ENCODE measurements at regions not wholly inside any gene's neighbourhood (a gene's known extent, or its start where the extent isn't known, plus 50 kb on each side); places are given as distances from the start of the nearest gene placed in this dataset.
"Not testable (repeated sequence)": the region's sequence is repeated elsewhere in the genome, so short reads cannot be mapped to it uniquely, and the experiment has no call there.

GRCh38 chr2:87658357-87658756 lies 89.5 kb upstream of the PLGLB2 start:
- not testable (repeated sequence) for H3K27ac Mint-ChIP-seq (ENCODE audit: unreplicated experiment); H3K27me3 Mint-ChIP-seq (ENCODE audit: low read depth); H3K9me3 Mint-ChIP-seq; H3K36me3 Mint-ChIP-seq (ENCODE audit: low read depth); DNase-seq (ENCODE audit: low read depth, low spot score); H3K4me1 Mint-ChIP-seq; H3K4me3 Mint-ChIP-seq

- not testable (repeated sequence) for H3K4me1 Mint-ChIP-seq; H3K36me3 Mint-ChIP-seq (ENCODE audit: low read depth); H3K27me3 Mint-ChIP-seq (ENCODE audit: low read depth)
Measured at GRCh38 chr2:87658976-87659375, 88.9 kb upstream of the PLGLB2 start.

GRCh38 chr2:87660164-87660563 lies 87.7 kb upstream of the PLGLB2 start:
- not testable (repeated sequence) for H3K27ac Mint-ChIP-seq (ENCODE audit: unreplicated experiment); H3K4me3 Mint-ChIP-seq; H3K4me1 Mint-ChIP-seq; DNase-seq (ENCODE audit: low read depth, low spot score); H3K36me3 Mint-ChIP-seq (ENCODE audit: low read depth); H3K9me3 Mint-ChIP-seq; H3K27me3 Mint-ChIP-seq (ENCODE audit: low read depth)

More at GRCh38 chr2:87658976-87659375, 88.9 kb upstream of the PLGLB2 start:
- H3K4me3 Mint-ChIP-seq; H3K27ac Mint-ChIP-seq (ENCODE audit: unreplicated experiment); H3K9me3 Mint-ChIP-seq; DNase-seq (ENCODE audit: low read depth, low spot score): not testable (repeated sequence)

- DNase-seq (ENCODE audit: low read depth, low spot score) = not testable (repeated sequence)
Measured at GRCh38 chr2:87662316-87663290, 85.3 kb upstream of the PLGLB2 start.

GRCh38 chr2:87663347-87663746 lies 84.5 kb upstream of the PLGLB2 start:
- DNase-seq (ENCODE audit: low read depth, low spot score) = not testable (repeated sequence)

More at GRCh38 chr2:87662316-87663290, 85.3 kb upstream of the PLGLB2 start:
- not testable (repeated sequence) for H3K36me3 Mint-ChIP-seq (ENCODE audit: low read depth); H3K9me3 Mint-ChIP-seq; H3K27ac Mint-ChIP-seq (ENCODE audit: unreplicated experiment); H3K4me1 Mint-ChIP-seq; H3K4me3 Mint-ChIP-seq; H3K27me3 Mint-ChIP-seq (ENCODE audit: low read depth)

GRCh38 chr2:87667027-87667426 lies 80.9 kb upstream of the PLGLB2 start:
- not testable (repeated sequence) for H3K27ac Mint-ChIP-seq (ENCODE audit: unreplicated experiment); H3K4me1 Mint-ChIP-seq; H3K9me3 Mint-ChIP-seq; H3K36me3 Mint-ChIP-seq (ENCODE audit: low read depth); H3K4me3 Mint-ChIP-seq; H3K27me3 Mint-ChIP-seq (ENCODE audit: low read depth); DNase-seq (ENCODE audit: low read depth, low spot score)

More at GRCh38 chr2:87663347-87663746, 84.5 kb upstream of the PLGLB2 start:
- H3K4me1 Mint-ChIP-seq; H3K4me3 Mint-ChIP-seq; H3K27ac Mint-ChIP-seq (ENCODE audit: unreplicated experiment); H3K9me3 Mint-ChIP-seq; H3K27me3 Mint-ChIP-seq (ENCODE audit: low read depth); H3K36me3 Mint-ChIP-seq (ENCODE audit: low read depth): not testable (repeated sequence)

- H3K27ac Mint-ChIP-seq (ENCODE audit: unreplicated experiment); H3K27me3 Mint-ChIP-seq (ENCODE audit: low read depth); DNase-seq (ENCODE audit: low read depth, low spot score); H3K4me1 Mint-ChIP-seq; H3K36me3 Mint-ChIP-seq (ENCODE audit: low read depth); H3K4me3 Mint-ChIP-seq; H3K9me3 Mint-ChIP-seq: not testable (repeated sequence)
Measured at GRCh38 chr2:87668361-87668760, 79.5 kb upstream of the PLGLB2 start.

- not testable (repeated sequence) for H3K9me3 Mint-ChIP-seq; H3K27me3 Mint-ChIP-seq (ENCODE audit: low read depth); H3K4me3 Mint-ChIP-seq; H3K27ac Mint-ChIP-seq (ENCODE audit: unreplicated experiment); DNase-seq (ENCODE audit: low read depth, low spot score); H3K4me1 Mint-ChIP-seq; H3K36me3 Mint-ChIP-seq (ENCODE audit: low read depth)
Measured at GRCh38 chr2:87669633-87670231, 78.2 kb upstream of the PLGLB2 start.

- H3K27ac Mint-ChIP-seq (ENCODE audit: unreplicated experiment); H3K27me3 Mint-ChIP-seq (ENCODE audit: low read depth); H3K9me3 Mint-ChIP-seq; H3K4me1 Mint-ChIP-seq; DNase-seq (ENCODE audit: low read depth, low spot score); H3K36me3 Mint-ChIP-seq (ENCODE audit: low read depth); H3K4me3 Mint-ChIP-seq: not testable (repeated sequence)
Measured at GRCh38 chr2:87672404-87672803, 75.5 kb upstream of the PLGLB2 start.

GRCh38 chr2:87674729-87675128 lies 73.2 kb upstream of the PLGLB2 start:
- not testable (repeated sequence) for H3K4me1 Mint-ChIP-seq; H3K36me3 Mint-ChIP-seq (ENCODE audit: low read depth); H3K27ac Mint-ChIP-seq (ENCODE audit: unreplicated experiment); H3K9me3 Mint-ChIP-seq; H3K4me3 Mint-ChIP-seq; DNase-seq (ENCODE audit: low read depth, low spot score); H3K27me3 Mint-ChIP-seq (ENCODE audit: low read depth)

GRCh38 chr2:87675487-87675886 lies 72.4 kb upstream of the PLGLB2 start:
- H3K27ac Mint-ChIP-seq (ENCODE audit: unreplicated experiment); H3K36me3 Mint-ChIP-seq (ENCODE audit: low read depth); H3K4me1 Mint-ChIP-seq; H3K27me3 Mint-ChIP-seq (ENCODE audit: low read depth); H3K4me3 Mint-ChIP-seq; H3K9me3 Mint-ChIP-seq; DNase-seq (ENCODE audit: low read depth, low spot score): not testable (repeated sequence)

- H3K36me3 Mint-ChIP-seq (ENCODE audit: low read depth); H3K4me3 Mint-ChIP-seq; DNase-seq (ENCODE audit: low read depth, low spot score); H3K27ac Mint-ChIP-seq (ENCODE audit: unreplicated experiment); H3K9me3 Mint-ChIP-seq; H3K27me3 Mint-ChIP-seq (ENCODE audit: low read depth); H3K4me1 Mint-ChIP-seq: not testable (repeated sequence)
Measured at GRCh38 chr2:87677421-87677923, 70.4 kb upstream of the PLGLB2 start.

GRCh38 chr2:87678742-87679173 lies 69.1 kb upstream of the PLGLB2 start:
- H3K36me3 Mint-ChIP-seq (ENCODE audit: low read depth); H3K27ac Mint-ChIP-seq (ENCODE audit: unreplicated experiment); H3K4me1 Mint-ChIP-seq; H3K4me3 Mint-ChIP-seq; H3K27me3 Mint-ChIP-seq (ENCODE audit: low read depth); DNase-seq (ENCODE audit: low read depth, low spot score); H3K9me3 Mint-ChIP-seq: not testable (repeated sequence)
